OCI-LY7 (cell line): ENCODE measurements at regions not wholly inside any gene's neighbourhood (a gene's known extent, or its start where the extent isn't known, plus 50 kb on each side); places are given as distances from the start of the nearest gene placed in this dataset.

Experiments
- BruUV-seq: library from RNA; stranded (reverse); fragments of 400-500 nt; replicated peaks from 2 replicates; lab custom pipeline; 2021; lab: Mats Ljungman, UMichigan
- CTCF ChIA-PET: fragments of 300-600 bp; sonication (Branson Sonifier 250); formaldehyde crosslinking; loops from one replicate; lab custom pipeline; 2022; ENCODE audit warnings: antibody characterized with exemption; ENCODE audit not compliant: unreplicated experiment; lab: Charles Lee
- POLR2A ChIA-PET: fragments of 300-600 bp; sonication (Branson Sonifier 250); formaldehyde crosslinking; loops from one replicate; lab custom pipeline; 2022; ENCODE audit warnings: antibody characterized with exemption; lab: Charles Lee
- DNase-seq: peaks from one replicate; pipeline ENCODE4 v3.0.0-alpha.2; 2015; ENCODE audit warnings: low spot score
- H2AFZ ChIP-seq: fragments of 200-600 bp; sonication (generic), shearing (Covaris generic); 2 replicates; pipeline ENCODE4 v1.6.1; 2014; ENCODE audit warnings: mild to moderate bottlenecking, antibody characterized with exemption, low read length, moderate library complexity
- H3K27ac ChIP-seq: fragments of 200-600 bp; sonication (generic); 2 replicates; pipeline ENCODE4 v1.5.1; 2014; ENCODE audit warnings: mixed run types, low read depth, mild to moderate bottlenecking, moderate library complexity, low read length, inconsistent platforms; ENCODE audit not compliant: poor library complexity, severe bottlenecking
- H3K36me3 ChIP-seq: fragments of 200-600 bp; sonication (generic); 2 replicates; pipeline ENCODE4 v1.6.1; 2014; ENCODE audit warnings: mild to moderate bottlenecking, antibody characterized with exemption, low read length, moderate library complexity, mixed read lengths; ENCODE audit not compliant: insufficient read depth
- H3K4me1 ChIP-seq: fragments of 200-600 bp; sonication (generic); 2 replicates; pipeline ENCODE4 v1.5.1; 2014; ENCODE audit warnings: mild to moderate bottlenecking, low read length; ENCODE audit not compliant: insufficient read depth, poor library complexity, severe bottlenecking
- H3K4me2 ChIP-seq: fragments of 200-600 bp; sonication (generic); 2 replicates; pipeline ENCODE4 v1.6.1; 2014; ENCODE audit warnings: mild to moderate bottlenecking, low read length
- H3K4me3 ChIP-seq: fragments of 200-600 bp; sonication (generic); 2 replicates; pipeline ENCODE4 v1.5.1; 2014; ENCODE audit warnings: mild to moderate bottlenecking, low read depth, low read length; ENCODE audit not compliant: poor library complexity, severe bottlenecking
- H3K79me2 ChIP-seq: fragments of 200-600 bp; sonication (generic); 2 replicates; pipeline ENCODE4 v1.6.1; 2016; ENCODE audit warnings: low read depth, mild to moderate bottlenecking, low read length, moderate library complexity, mixed read lengths; ENCODE audit not compliant: insufficient read depth
- H3K9me2 ChIP-seq: fragments of 200-600 bp; sonication (generic); 2 replicates; pipeline ENCODE4 v1.6.1; 2016; ENCODE audit warnings: mild to moderate bottlenecking, low read length, mixed read lengths; ENCODE audit not compliant: insufficient read depth
- H3K9me3 ChIP-seq: fragments of 200-600 bp; sonication (generic); 2 replicates; pipeline ENCODE4 v1.6.1; 2014; ENCODE audit warnings: mild to moderate bottlenecking, mixed run types, low read length, mixed read lengths
- H4K20me1 ChIP-seq: fragments of 200-600 bp; sonication (generic); 2 replicates; pipeline ENCODE4 v1.6.1; 2014; ENCODE audit warnings: mild to moderate bottlenecking, antibody characterized with exemption, low read length, moderate library complexity, mixed read lengths; ENCODE audit not compliant: insufficient read depth
- CTCF ChIP-seq: fragments of 200-600 bp; sonication (generic); conservative IDR thresholded peaks from 2 replicates; pipeline ENCODE4 v1.5.1; 2014; ENCODE audit warnings: mild to moderate bottlenecking, antibody characterized with exemption, low read length, moderate library complexity, mixed read lengths
- EZH2phosphoT487 ChIP-seq: fragments of 200-600 bp; sonication (generic); IDR thresholded peaks from 2 replicates; pipeline ENCODE4 v1.6.1; 2018; ENCODE audit warnings: low read depth, borderline replicate concordance, mild to moderate bottlenecking, mixed run types, antibody characterized with exemption, low read length, moderate library complexity, mixed read lengths
- intact Hi-C: fragments of 100-400 bp; cut with micrococcal nuclease; formaldehyde crosslinking; loops from one replicate; pipeline ENCODE4 v1.10.0; 2022; ENCODE audit not compliant: unreplicated experiment

GRCh38 chr9:126033956-126034355, 286.8 kb downstream of the PBX3 start:
- CTCF ChIA-PET: no interaction called here
- no peak overlapping the region for H2AFZ ChIP-seq
- H3K4me1 ChIP-seq: no peaks in the 10 kb centered on the region
- intact Hi-C loops: no loop called here
- BruUV-seq: no TSS peak
- no peaks in the 10 kb centered on the region for H3K9me3 ChIP-seq
- TF ChIP-seq CTCF (no peak), EZH2phosphoT487 (no peak)
- no peak overlapping the region for H3K27ac ChIP-seq
- H3K4me3 ChIP-seq: no peak overlapping the region
- H4K20me1 ChIP-seq: no peaks in the 10 kb centered on the region
- POLR2A ChIA-PET: no interaction called here
- no peaks in the 10 kb centered on the region for H3K9me2 ChIP-seq
- no peak overlapping the region for H3K4me2 ChIP-seq
- no peak for DNase-seq
- H3K36me3 ChIP-seq: no peaks in the 10 kb centered on the region
- H3K79me2 ChIP-seq: no peaks in the 10 kb centered on the region

- Histone ChIP-seq H3K9me3 (no peaks in the 10 kb centered on the region), H3K4me3 (no peak overlapping the region), H3K36me3 (no peaks in the 10 kb centered on the region), H3K27ac (no peak overlapping the region), H4K20me1 (no peaks in the 10 kb centered on the region), H3K79me2 (no peaks in the 10 kb centered on the region), H3K9me2 (no peaks in the 10 kb centered on the region), H2AFZ (no peak overlapping the region), H3K4me2 (no peak overlapping the region), H3K4me1 (no peaks in the 10 kb centered on the region)
- intact Hi-C loops: no loop called here
- BruUV-seq: no TSS peak
- ChIA-PET CTCF (no interaction called here), POLR2A (no interaction called here)
- DNase-seq: no peak
- TF ChIP-seq EZH2phosphoT487 (no peak), CTCF (no peak)
Measured at GRCh38 chr9:126036881-126037291, 289.7 kb downstream of the PBX3 start.

- CTCF ChIA-PET: no interaction called here
- no peak for DNase-seq
- intact Hi-C loops: no loop called here
- TF ChIP-seq CTCF (no peak), EZH2phosphoT487 (no peak)
- Histone ChIP-seq H3K4me2 (no peak overlapping the region), H4K20me1 (no peaks in the 10 kb centered on the region), H2AFZ (no peak overlapping the region), H3K9me2 (no peaks in the 10 kb centered on the region), H3K79me2 (no peaks in the 10 kb centered on the region), H3K27ac (no peak overlapping the region), H3K9me3 (no peaks in the 10 kb centered on the region), H3K4me1 (no peaks in the 10 kb centered on the region), H3K36me3 (no peaks in the 10 kb centered on the region), H3K4me3 (no peak overlapping the region)
- POLR2A ChIA-PET: no interaction called here
- BruUV-seq: no TSS peak
Measured at GRCh38 chr9:126038790-126039189, 287.8 kb upstream of the MVB12B start.
